CD4-positive, alpha-beta T cell treated with Interleukin-1 beta for 1 hour (primary cell): ENCODE measurements at regions not wholly inside any gene's neighbourhood (a gene's known extent, or its start where the extent isn't known, plus 50 kb on each side); places are given as distances from the start of the nearest gene placed in this dataset.

Experiments used
- DNase-seq, 2 donors: peaks; one replicate each; pipeline ENCODE4 v3.0.0-alpha.2; 2020 to 2022

DNA sequence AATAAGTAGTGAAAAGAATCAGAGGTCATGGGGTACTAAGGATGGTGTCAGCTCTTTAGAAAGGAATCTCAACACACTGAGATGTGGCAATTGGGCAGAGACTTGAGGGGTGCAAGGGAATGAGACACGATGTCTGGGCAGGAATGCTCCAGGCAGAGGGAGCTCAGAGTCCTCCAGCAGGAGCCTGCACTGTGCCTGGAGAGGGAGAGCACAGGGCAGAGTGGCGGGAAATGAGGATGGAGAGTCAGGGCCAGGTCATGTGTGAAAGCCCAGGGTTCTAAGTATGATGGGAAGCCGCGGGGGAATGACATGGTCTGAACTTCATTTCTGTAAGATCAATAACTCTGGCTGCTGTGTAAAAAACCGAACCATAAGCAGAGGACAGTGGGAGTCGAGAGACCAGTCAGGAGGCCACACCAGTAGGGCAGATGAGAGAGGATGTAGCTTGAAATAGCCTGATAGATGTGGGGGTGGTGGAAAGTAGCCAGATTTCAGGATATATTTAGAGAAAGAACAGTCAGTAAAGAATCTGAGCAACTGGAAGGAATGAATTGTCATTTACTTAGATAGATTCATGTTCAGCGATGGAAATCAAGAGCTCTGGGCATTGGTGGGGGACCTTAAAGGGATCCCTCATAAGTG, 133.4 kb upstream of the DTNBP1 start:
- no peak for DNase-seq

DNA sequence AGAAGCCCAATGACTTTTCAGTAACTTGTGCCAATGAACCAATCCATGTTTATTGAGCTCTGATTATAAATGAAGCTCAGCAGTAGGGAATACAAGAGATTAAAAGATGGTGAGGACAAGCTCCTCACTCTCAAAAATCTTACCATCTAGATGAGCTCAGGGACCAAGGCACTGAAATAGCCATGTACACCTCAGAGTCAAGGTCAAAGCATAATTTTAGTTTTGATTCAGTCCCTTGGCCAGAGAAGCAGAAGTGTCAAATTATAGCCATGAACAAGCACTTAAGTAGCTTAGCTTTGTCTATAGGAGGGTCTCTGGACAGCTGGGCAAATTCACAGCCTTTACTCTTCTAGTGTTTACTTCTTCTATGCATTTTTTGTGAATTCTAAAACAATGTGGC, 131.0 kb upstream of the DTNBP1 start:
- DNase-seq = no peak

DNA sequence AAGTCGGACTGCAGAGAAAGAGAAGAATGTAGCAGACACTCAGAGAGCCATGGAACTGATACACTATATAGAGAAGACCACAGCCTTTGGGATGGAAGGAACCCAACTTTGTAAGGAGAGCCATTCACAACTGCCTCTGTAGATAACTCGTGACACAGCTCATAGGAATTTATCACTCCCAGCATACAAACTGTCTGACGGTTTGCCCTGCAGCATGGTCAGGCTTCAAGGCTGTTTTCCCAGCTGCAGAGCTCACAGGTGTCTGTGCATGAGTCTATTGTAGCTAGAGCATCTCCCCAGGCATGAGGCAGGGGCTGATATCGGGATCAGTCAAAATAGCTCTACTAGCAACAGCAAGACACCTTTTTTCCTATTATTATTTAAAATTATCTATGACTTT, 130.5 kb upstream of the DTNBP1 start:
- DNase-seq = no peak

- no peak for DNase-seq
Observed at GRCh38 chr6:15792842-15793241, 130.0 kb upstream of the DTNBP1 start.

DNA sequence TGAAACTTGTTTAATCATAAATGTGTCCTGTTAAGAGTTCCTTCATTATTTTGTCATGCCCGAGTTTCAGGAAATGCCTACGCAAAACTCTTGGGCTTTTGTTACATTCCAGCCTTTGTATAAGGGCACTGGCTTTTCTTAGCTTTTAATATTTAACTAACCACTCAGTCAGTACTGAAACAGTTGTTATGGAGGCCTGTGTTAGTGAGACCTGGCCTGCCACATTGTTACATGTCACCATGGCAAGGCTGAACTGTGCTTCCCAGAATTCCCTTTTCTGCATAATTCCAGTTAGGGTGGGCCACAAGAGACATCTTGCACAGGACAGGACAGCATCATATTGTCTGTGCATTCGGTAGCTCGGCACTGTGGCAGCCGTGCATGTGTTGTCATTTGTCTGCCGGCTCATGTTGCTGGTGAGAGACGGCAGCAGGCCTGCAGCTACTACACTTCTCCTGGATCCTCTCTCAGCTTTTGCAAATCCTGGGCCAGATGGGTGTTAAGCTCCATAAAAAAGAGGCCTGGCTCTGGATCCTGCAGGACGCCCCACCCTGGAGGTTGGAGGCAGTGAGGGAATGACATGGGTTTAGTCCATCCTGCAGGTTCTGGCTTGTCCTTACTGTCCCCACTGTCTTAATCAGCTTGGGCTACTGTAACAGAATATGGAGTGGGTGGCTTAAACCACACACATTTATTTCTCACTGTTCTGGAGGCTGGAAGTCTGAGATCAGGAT, 128.8 kb upstream of the DTNBP1 start:
- no peak for DNase-seq

DNA sequence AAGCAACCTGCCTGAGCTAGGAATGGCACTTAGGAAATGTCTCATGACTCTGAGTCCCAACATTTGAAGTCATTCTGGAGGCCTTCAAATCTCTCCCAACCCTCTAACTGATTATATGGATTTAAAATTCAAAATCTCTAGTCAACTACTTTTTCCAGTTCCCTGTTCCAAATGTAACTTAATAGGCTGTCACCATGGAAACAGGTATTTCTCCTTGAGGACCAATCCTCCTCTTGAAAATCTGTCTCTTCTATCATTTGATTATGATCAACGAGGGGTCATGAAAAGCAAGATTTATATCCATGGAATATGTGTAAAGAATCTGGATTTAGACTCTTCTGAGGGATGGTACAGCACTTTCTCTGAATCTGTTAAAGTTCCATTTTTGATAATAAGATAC, 127.3 kb upstream of the DTNBP1 start:
- no peak for DNase-seq

- no peak for DNase-seq
Observed at GRCh38 chr6:15786846-15787245, 124.0 kb upstream of the DTNBP1 start.

- DNase-seq = no peak
Observed at GRCh38 chr6:15783484-15783883, 120.7 kb upstream of the DTNBP1 start.

DNA sequence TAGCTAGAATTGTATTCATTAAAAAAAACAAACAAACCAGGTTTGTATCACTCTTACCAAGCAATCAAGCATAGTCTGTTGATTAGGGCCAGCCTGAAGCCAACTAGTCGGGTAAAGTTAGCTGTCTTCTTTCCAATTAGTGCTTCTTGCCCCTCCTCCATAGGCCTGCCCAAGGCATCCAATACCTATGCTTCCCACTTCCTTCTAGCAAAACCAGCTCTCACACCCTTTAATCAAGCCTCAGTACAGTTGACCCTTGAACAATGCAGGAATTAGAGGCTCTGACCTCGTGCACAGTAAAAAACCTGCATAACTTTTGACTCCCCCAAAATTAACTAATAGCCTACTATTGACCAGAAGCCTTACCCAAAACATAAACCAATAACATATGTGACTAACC, 119.1 kb upstream of the DTNBP1 start:
- DNase-seq = no peak

- no peak for DNase-seq
Observed at GRCh38 chr6:15781333-15781732, 118.5 kb upstream of the DTNBP1 start.

DNA sequence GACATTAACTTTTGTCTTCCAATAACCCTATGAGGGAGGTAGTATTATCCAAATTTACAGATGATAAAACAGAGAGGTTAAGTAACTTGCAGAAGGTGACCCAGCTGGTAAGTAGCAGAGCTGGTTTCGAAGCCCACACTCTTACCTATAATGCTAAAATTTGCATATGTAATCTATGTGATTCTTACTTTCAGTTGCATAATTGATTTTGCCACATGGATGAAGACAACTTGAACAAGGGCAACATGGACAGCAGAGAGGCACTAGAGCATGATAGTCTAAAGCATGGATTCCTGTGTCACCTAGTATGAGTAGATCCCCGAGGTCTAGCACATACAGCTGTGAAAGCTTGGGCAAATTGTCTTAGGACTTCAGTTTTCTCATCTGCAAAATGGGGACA, 117.6 kb upstream of the DTNBP1 start:
- DNase-seq = no peak

GRCh38 chr6:15779726-15780125, 116.9 kb upstream of the DTNBP1 start:
- no peak for DNase-seq

DNA sequence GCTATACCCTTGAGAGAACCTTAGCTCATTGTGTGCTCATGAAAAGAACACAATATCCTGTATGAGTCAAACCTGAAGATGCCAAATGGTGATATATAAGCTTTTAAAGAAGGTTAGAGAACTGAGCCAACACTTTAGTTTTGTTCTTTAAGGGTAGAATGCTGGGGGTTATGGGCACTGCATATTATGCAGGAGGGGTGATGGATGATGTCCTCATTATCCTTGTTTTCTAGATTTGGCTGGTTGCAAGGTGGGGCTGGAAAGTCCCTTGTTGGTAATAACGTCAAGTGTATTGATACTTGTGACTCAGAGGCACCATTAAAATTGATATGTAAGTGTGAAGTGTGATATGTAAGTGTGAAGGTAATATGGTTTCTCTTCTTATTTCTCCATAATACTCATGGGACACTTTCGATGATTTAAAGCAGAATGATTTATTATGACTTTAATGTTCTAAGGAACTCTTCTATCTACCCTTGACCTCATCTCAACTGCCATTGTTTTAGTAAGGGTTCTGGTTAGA, 113.7 kb upstream of the DTNBP1 start:
- DNase-seq = no peak

GRCh38 chr6:15775741-15776140, 112.9 kb upstream of the DTNBP1 start:
- DNase-seq = no peak

DNA sequence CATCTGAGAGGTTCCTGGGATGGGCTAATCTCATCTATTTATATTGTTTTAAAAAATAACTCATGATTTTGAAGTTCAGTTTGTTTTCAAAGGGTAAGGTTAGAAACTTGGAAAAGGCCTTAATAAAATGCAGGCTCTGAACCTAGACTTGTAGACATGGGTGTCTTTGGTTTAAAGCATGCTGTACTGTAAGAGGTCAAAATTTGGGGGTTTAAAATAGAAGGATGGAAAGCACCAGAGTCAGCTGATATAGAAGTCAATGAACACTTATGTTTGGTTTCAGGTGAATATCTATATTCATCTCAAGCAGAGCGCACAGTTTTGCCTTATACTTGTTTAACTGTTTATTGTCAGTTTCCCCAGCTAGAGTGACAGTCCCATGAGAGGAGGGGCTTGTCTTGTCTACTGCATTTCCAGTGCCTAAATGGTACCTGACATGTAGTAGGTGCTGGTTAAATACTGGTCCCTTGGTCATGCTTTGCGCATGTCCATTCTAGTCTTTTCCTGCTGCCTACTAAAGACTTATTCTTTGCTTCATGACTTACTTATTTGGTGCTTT, 112.3 kb upstream of the DTNBP1 start:
- no peak for DNase-seq

- DNase-seq = no peak
Observed at GRCh38 chr6:15773806-15774410, 111.1 kb upstream of the DTNBP1 start.

DNA sequence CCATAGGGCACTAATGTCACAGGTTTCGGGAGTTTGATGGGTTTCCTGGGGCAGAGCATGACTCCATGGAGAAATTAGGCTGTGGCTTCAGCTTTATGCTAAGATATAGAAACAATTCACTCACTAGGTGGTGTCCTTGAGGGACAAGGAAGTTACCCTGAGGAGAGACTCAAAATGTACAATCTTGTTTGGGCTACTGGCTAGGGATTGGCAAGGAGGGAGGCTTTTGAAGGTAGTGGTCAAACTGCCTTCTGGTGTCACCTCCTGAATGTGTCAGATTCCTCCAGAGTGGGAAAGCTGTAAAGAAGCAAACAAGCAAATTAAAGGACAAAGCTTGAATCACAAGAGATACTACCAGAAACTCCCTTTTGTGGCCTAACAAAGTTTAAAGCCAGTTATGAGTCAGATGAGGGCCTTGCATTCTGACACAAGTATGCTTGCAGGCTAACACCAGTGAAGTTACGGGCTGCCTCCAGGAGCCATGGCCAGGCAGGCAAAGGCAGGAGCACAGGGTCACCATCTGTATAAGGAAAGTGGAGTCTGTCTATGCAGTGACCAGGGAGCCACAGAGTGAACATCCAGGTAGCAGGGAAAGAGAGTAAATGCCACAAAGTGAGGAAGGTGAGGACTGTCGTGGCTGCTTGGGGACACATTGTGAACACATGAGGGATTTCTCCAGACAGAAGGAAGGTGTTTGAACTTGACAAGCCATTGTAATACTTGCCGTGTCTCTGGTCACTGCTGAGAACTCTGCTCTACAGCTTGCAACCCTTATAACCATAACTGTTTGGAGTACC, 107.7 kb upstream of the DTNBP1 start:
- no peak for DNase-seq

GRCh38 chr6:15769511-15770018, 106.7 kb upstream of the DTNBP1 start:
- DNase-seq = no peak

- no peak for DNase-seq
Observed at GRCh38 chr6:15768999-15769398, 106.2 kb upstream of the DTNBP1 start.

DNA sequence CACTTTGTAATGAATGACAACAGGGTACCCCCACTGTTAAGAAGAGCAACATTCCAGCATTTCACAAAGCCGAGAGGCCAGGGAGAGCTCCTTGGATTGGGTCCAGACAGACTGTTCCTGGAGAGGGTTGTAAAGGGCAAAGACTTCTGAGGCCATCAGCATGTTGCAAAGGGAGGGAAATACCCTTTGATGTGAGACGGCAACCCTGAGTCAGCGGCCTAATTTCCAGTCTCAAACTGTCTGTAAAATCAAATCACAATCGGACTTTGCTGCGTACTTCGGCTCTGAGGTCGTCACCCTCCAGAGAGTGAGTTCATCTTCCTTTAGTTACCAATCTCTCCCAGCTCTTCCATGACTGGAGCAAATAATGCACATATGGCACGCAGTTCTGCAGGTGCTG, 101.0 kb upstream of the DTNBP1 start:
- DNase-seq = no peak

DNA sequence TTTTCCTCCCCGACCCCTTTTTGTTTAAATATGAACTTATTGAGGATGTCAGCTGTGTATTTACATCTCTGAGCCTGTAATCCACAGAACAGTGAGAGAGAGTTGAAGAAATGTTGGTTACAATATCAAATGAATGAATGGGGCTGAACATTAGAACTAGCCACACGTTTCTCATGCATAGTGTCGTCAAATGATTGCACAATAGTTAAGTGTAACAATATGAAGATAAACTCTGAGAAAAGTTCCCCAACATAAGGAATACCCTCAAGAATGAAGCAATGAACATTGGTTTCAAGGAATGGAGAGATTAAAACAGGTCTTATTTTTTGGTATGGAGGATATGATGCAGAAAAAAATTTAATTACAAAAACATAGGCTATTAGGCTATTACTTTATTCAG, 100.5 kb upstream of the DTNBP1 start:
- no peak for DNase-seq

DNA sequence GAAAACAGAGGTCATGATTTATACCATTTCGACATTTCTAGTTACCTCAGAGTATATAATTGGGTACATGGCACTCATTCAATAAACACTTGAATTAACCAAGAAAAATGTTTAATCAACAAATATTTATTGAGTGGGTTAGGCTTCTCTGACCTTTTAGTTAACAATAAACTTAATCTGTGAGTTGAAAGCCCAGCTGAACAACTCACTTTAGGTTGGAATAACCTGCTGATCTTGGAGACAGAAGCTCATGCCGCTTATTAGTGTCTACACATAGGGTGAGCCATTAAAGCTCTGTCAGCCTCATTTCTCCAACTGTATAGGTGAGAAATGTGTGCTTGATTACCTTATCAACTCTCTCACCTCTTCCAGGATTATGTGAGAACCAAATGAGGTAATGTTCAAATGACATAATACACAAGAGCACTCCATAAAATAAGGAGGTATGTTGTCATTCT, 98.2 kb upstream of the DTNBP1 start:
- no peak for DNase-seq
